Cardiac muscle cell (in vitro differentiated cells and primary cell): ENCODE measurements at regions not wholly inside any gene's neighbourhood (a gene's known extent, or its start where the extent isn't known, plus 50 kb on each side); places are given as distances from the start of the nearest gene placed in this dataset.

Experiments used
- DNase-seq, 2 donors: peaks; one replicate each; pipeline versions ENCODE4 v3.0.0 to v3.0.0-alpha.2; 2010 to 2017; ENCODE audit warnings: low read depth in 1 of 2, low spot score in 1 of 2
- H3K27ac ChIP-seq: fragments of 200-600 bp; sonication (generic); 2 replicates; pipeline ENCODE4 v1.5.1; 2016
- H3K27me3 ChIP-seq: fragments of 200-600 bp; sonication (generic); 2 replicates; pipeline ENCODE4 v1.6.0; 2016; ENCODE audit warnings: control low read depth
- H3K36me3 ChIP-seq: fragments of 200-600 bp; sonication (generic); 2 replicates; pipeline ENCODE4 v1.5.1; 2016; ENCODE audit warnings: control low read depth
- H3K4me1 ChIP-seq: fragments of 200-600 bp; sonication (generic); 2 replicates; pipeline ENCODE4 v1.8.1; 2017; ENCODE audit warnings: low read depth, mild to moderate bottlenecking, mixed run types
- H3K4me3 ChIP-seq: fragments of 200-600 bp; sonication (generic); 2 replicates; pipeline ENCODE4 v1.5.1; 2016; ENCODE audit warnings: mild to moderate bottlenecking
- H3K9me3 ChIP-seq: fragments of 200-600 bp; sonication (generic); 2 replicates; pipeline ENCODE4 v1.5.1; 2017; ENCODE audit warnings: low read depth, mild to moderate bottlenecking, control low read depth
- TF ChIP-seq, protein P1 (sequence below): IDR thresholded peaks from 2 replicates; pipeline ENCODE4 v1.5.1; 2012; ENCODE audit warnings: low read depth, mild to moderate bottlenecking, low read length

DNA sequence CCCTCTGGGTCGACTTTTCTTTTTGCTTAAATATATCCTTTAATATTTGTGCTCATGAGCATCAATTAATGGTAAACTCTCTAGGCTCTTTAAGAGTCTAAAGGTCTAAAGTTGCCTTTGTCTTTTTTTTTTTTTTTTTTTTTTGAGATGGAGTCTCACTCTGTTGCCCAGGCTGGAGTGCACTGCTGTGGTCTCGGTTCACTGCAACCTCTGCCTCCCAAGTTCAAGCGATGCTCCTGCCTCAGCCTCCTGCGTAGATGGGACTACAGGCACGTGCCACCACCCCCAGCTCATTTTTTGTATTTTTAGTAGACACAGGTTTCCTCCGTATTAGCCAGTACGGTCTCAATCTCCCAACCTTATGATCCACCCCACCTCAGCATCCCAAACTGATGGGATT is 122.0 kb upstream of the TMEM170B start:
- Histone ChIP-seq H3K36me3 (no peaks in the 10 kb centered on the region), H3K4me3 (no peak overlapping the region), H3K4me1 (no peaks in the 10 kb centered on the region), H3K9me3 (no peaks in the 10 kb centered on the region), H3K27me3 (no peaks in the 10 kb centered on the region), H3K27ac (no peak overlapping the region)
- TF ChIP-seq, protein P1, sequence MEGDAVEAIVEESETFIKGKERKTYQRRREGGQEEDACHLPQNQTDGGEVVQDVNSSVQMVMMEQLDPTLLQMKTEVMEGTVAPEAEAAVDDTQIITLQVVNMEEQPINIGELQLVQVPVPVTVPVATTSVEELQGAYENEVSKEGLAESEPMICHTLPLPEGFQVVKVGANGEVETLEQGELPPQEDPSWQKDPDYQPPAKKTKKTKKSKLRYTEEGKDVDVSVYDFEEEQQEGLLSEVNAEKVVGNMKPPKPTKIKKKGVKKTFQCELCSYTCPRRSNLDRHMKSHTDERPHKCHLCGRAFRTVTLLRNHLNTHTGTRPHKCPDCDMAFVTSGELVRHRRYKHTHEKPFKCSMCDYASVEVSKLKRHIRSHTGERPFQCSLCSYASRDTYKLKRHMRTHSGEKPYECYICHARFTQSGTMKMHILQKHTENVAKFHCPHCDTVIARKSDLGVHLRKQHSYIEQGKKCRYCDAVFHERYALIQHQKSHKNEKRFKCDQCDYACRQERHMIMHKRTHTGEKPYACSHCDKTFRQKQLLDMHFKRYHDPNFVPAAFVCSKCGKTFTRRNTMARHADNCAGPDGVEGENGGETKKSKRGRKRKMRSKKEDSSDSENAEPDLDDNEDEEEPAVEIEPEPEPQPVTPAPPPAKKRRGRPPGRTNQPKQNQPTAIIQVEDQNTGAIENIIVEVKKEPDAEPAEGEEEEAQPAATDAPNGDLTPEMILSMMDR = no peak
- no peak for DNase-seq

DNA sequence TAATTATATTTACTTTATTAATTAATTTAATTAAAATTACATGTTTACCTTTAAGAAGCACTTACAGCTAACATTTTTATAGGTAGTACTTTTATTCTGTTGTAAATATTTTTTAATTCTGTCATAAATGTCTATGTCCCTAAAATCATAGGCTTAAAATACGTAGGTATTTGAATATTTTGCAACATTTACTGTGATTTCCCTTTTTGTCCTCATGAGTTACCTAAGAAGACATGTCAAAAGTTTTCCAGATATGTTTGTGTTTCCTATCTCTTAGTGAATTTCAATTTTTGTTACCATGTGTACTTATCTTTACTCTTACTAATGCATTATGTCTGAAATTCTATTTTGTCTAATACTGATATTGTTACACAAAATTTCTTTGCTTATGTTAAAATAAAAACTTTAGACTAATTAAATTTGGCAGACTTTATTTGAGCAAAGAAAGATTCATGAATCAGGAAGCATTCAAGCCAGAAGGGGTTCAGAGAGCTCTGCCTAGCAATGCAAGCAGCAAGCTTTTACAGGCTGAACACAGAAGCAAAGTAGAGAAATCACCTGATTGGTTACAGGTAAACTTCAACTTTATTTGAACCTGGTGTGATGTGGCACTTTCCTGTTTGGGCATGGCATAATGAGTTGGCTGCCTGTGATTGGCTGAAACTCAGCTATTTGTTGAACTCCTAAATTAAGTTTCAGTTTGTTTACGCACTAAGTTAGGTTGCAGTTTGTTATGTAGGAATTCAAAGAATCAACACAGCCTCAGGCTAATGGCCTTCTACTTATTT is 123.2 kb upstream of the TMEM170B start:
- H3K4me3 ChIP-seq = no peak overlapping the region

DNA sequence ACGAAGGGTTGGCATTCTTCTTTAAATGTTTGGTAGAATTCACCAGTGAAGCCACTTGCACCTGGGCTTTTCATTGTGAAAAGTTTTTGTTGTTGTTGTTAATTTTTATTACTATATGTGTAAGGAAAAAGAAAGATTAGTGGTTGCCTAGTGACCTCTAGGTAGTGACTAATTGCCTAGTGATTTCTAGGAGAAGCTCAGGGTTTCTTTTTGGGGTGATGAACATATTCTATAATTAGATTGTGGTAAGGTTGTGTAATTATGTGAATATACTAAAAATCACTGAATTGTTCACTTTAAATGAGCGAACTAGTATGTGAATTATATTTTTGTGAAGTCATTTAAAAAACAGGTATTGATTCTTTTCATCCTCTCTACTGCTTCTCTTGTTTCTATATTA is 123.8 kb upstream of the TMEM170B start:
- H3K4me1 ChIP-seq = no peaks in the 10 kb centered on the region
- no peaks in the 10 kb centered on the region for H3K27me3 ChIP-seq
- DNase-seq = peak in 1 of 2 donors; percentile 51
- TF ChIP-seq, protein P1 = no peak
- H3K9me3 ChIP-seq = no peaks in the 10 kb centered on the region
- H3K4me3 ChIP-seq = no peak overlapping the region
- no peak overlapping the region for H3K27ac ChIP-seq
- H3K36me3 ChIP-seq = no peaks in the 10 kb centered on the region

More for the DNA sequence above, 123.2 kb upstream of the TMEM170B start:
- TF ChIP-seq, protein P1 = no peak
- no peaks in the 10 kb centered on the region for H3K9me3 ChIP-seq
- no peaks in the 10 kb centered on the region for H3K36me3 ChIP-seq
- no peak overlapping the region for H3K27ac ChIP-seq
- H3K4me1 ChIP-seq = no peaks in the 10 kb centered on the region
- H3K27me3 ChIP-seq = no peaks in the 10 kb centered on the region
- DNase-seq = no peak

DNA sequence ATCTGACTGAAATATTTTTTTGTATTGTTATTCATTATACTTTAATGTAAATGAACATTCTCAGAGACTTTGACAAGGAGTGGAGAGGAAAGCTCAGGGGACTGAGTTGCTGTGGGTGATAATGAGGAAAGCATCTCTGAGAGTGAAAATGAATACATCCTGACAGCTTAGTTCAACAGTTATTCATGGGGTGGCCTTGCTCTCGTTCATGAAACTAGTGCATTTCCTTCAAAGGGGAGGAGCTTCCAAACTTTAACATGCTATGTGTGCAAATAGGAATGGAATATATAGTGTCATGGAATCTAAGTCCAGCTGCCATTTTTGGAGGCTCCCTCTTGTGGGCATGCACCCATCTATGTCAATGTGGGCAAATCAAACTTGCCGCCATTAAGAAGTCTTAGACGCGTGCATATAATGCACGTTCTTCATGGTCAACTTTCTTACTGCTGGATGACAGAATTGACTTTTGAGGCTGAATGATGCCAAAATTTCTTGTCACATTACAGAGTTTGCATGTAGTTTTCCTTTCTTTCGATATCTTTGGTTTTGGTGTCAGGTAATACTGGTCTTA is 124.3 kb upstream of the TMEM170B start:
- TF ChIP-seq, protein P1 = no peak
- Histone ChIP-seq H3K36me3 (no peaks in the 10 kb centered on the region), H3K4me3 (no peak overlapping the region), H3K27ac (no peak overlapping the region), H3K27me3 (no peaks in the 10 kb centered on the region), H3K4me1 (no peaks in the 10 kb centered on the region), H3K9me3 (no peaks in the 10 kb centered on the region)
- DNase-seq = no peak

DNA sequence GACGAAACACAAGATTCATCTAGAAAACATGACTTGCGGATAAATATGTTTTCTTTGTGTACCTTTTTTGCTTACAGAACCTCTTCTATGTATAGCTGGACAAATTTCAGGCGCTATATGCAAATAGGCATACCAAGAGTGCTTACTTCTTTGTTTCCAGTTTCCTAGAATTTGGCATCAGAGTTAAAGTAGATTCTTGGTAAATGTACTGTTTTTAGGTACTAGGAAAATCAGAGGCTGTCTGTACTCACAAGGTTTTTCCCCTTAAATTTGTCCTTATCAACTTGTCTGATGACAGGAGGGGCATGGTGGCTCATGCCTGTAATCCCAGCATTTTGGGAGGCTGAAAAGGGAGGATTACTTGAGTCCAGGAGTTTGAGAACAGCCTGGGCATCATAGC is 124.9 kb upstream of the TMEM170B start:
- TF ChIP-seq, protein P1 = no peak
- H3K27ac ChIP-seq = no peak overlapping the region

More for the DNA sequence above, 124.9 kb upstream of the TMEM170B start:
- H3K36me3 ChIP-seq = no peaks in the 10 kb centered on the region
- H3K9me3 ChIP-seq = no peaks in the 10 kb centered on the region
- no peaks in the 10 kb centered on the region for H3K4me1 ChIP-seq
- DNase-seq = no peak
- no peaks in the 10 kb centered on the region for H3K27me3 ChIP-seq
- no peak overlapping the region for H3K4me3 ChIP-seq
